ENCODE measurements at regions not wholly inside any gene's neighbourhood (a gene's known extent, or its start where the extent isn't known, plus 50 kb on each side); places are given as distances from the start of the nearest gene placed in this dataset.
"Not testable (repeated sequence)": the region's sequence is repeated elsewhere in the genome, so short reads cannot be mapped to it uniquely, and the experiment has no call there.

GRCh38 chr2:17146358-17146757 lies 371.9 kb downstream of the RAD51AP2 start:
- no peak for DNase-seq (ENCODE audit: low read depth)
- TF ChIP-seq CTCF (IDR thresholded peaks at IDR 0.05; ENCODE audit: control insufficient read depth, extremely low read depth, insufficient read depth), result no peak
- no peak overlapping the region for H3K4me3 ChIP-seq (ENCODE audit: low read depth, low read length)

GRCh38 chr2:17136877-17137276 lies 381.4 kb downstream of the RAD51AP2 start:
- no peak overlapping the region for H3K4me3 ChIP-seq (ENCODE audit: low read depth, low read length)
- DNase-seq (ENCODE audit: low read depth), result no peak
- no peak for TF ChIP-seq CTCF (IDR thresholded peaks at IDR 0.05; ENCODE audit: control insufficient read depth, extremely low read depth, insufficient read depth)

- TF ChIP-seq CTCF (IDR thresholded peaks at IDR 0.05; ENCODE audit: control insufficient read depth, extremely low read depth, insufficient read depth), result no peak
- DNase-seq (ENCODE audit: low read depth), result no peak
- H3K4me3 ChIP-seq (ENCODE audit: low read depth, low read length), result no peak overlapping the region
Measured at GRCh38 chr2:17136231-17136630, 382.0 kb downstream of the RAD51AP2 start.

GRCh38 chr2:17135619-17136018 lies 382.6 kb downstream of the RAD51AP2 start:
- no peak for TF ChIP-seq CTCF (IDR thresholded peaks at IDR 0.05; ENCODE audit: control insufficient read depth, extremely low read depth, insufficient read depth)
- no peak for DNase-seq (ENCODE audit: low read depth)

GRCh38 chr2:17133052-17133671 lies 385.1 kb downstream of the RAD51AP2 start:
- no peak overlapping the region for H3K4me3 ChIP-seq (ENCODE audit: low read depth, low read length)
- no peak for TF ChIP-seq CTCF (IDR thresholded peaks at IDR 0.05; ENCODE audit: control insufficient read depth, extremely low read depth, insufficient read depth)
- no peak for DNase-seq (ENCODE audit: low read depth)

More at GRCh38 chr2:17135619-17136018, 382.6 kb downstream of the RAD51AP2 start:
- no peak overlapping the region for H3K4me3 ChIP-seq (ENCODE audit: low read depth, low read length)

- H3K4me3 ChIP-seq (ENCODE audit: low read depth, low read length); DNase-seq (ENCODE audit: low read depth): not testable (repeated sequence)
Measured at GRCh38 chr2:17130627-17131026, 387.6 kb downstream of the RAD51AP2 start.

- DNase-seq (ENCODE audit: low read depth), result no peak
- no peak overlapping the region for H3K4me3 ChIP-seq (ENCODE audit: low read depth, low read length)
- TF ChIP-seq CTCF (IDR thresholded peaks at IDR 0.05; ENCODE audit: control insufficient read depth, extremely low read depth, insufficient read depth), result no peak
Measured at GRCh38 chr2:17125989-17126620, 392.1 kb downstream of the RAD51AP2 start.

Measured in LNCaP clone FGC (cell line).